ENCODE measurements at regions not wholly inside any gene's neighbourhood (a gene's known extent, or its start where the extent isn't known, plus 50 kb on each side); places are given as distances from the start of the nearest gene placed in this dataset.

GRCh38 chr2:120824246-120824645, 88.6 kb downstream of the GLI2 start:
- DNase-seq (ENCODE audit: low read depth), result no peak
- H3K36me3 ChIP-seq (ENCODE audit: control insufficient read depth, insufficient read depth, low read length), result no peaks in the 10 kb centered on the region
- ChIA-PET POLR2A (no interaction called here), CTCF (no interaction called here)
- no peak for TF ChIP-seq CTCF (IDR thresholded peaks at IDR 0.05; ENCODE audit: insufficient read depth, low read depth, low read length)
- no peak overlapping the region for H3K4me3 ChIP-seq (ENCODE audit: low read depth, low read length)
- H3K27me3 ChIP-seq (ENCODE audit: control insufficient read depth, insufficient read depth, low read length), result no peaks in the 10 kb centered on the region

- no peak for DNase-seq (ENCODE audit: low read depth)
- CTCF ChIA-PET, result interaction anchor here (0.7 to 0.8 kb wide), 3 partner anchors 16 to 254 kb away, joined by 3 read pairs; no protein-coding TSS in a partner anchor
- no peaks in the 10 kb centered on the region for H3K27me3 ChIP-seq (ENCODE audit: control insufficient read depth, insufficient read depth, low read length)
- POLR2A ChIA-PET, result no interaction called here
- no peak overlapping the region for H3K4me3 ChIP-seq (ENCODE audit: low read depth, low read length)
- no peaks in the 10 kb centered on the region for H3K36me3 ChIP-seq (ENCODE audit: control insufficient read depth, insufficient read depth, low read length)
- TF ChIP-seq CTCF (IDR thresholded peaks at IDR 0.05; ENCODE audit: insufficient read depth, low read depth, low read length), result no peak
Measured at GRCh38 chr2:120825370-120826259, 89.9 kb downstream of the GLI2 start.

GRCh38 chr2:120826260-120826648, 90.6 kb downstream of the GLI2 start:
- CTCF ChIA-PET, result interaction anchor here (0.8 kb wide), 2 partner anchors 16 to 130 kb away, joined by 3 read pairs; no protein-coding TSS in a partner anchor
- TF ChIP-seq CTCF (IDR thresholded peaks at IDR 0.05; ENCODE audit: insufficient read depth, low read depth, low read length), result no peak
- no peaks in the 10 kb centered on the region for H3K36me3 ChIP-seq (ENCODE audit: control insufficient read depth, insufficient read depth, low read length)
- DNase-seq (ENCODE audit: low read depth), result no peak
- POLR2A ChIA-PET, result no interaction called here
- no peak overlapping the region for H3K4me3 ChIP-seq (ENCODE audit: low read depth, low read length)
- H3K27me3 ChIP-seq (ENCODE audit: control insufficient read depth, insufficient read depth, low read length), result no peaks in the 10 kb centered on the region

GRCh38 chr2:120826716-120827410, 91.2 kb downstream of the GLI2 start:
- no peak overlapping the region for H3K4me3 ChIP-seq (ENCODE audit: low read depth, low read length)
- TF ChIP-seq CTCF (IDR thresholded peaks at IDR 0.05; ENCODE audit: insufficient read depth, low read depth, low read length), result no peak
- POLR2A ChIA-PET, result no interaction called here
- no peak for DNase-seq (ENCODE audit: low read depth)
- CTCF ChIA-PET, result no interaction called here
- H3K36me3 ChIP-seq (ENCODE audit: control insufficient read depth, insufficient read depth, low read length), result no peaks in the 10 kb centered on the region
- H3K27me3 ChIP-seq (ENCODE audit: control insufficient read depth, insufficient read depth, low read length), result no peaks in the 10 kb centered on the region

GRCh38 chr2:120828066-120828465, 92.4 kb downstream of the GLI2 start:
- TF ChIP-seq CTCF (IDR thresholded peaks at IDR 0.05; ENCODE audit: insufficient read depth, low read depth, low read length), result no peak
- H3K4me3 ChIP-seq (ENCODE audit: low read depth, low read length), result no peak overlapping the region
- no peaks in the 10 kb centered on the region for H3K36me3 ChIP-seq (ENCODE audit: control insufficient read depth, insufficient read depth, low read length)
- no peak for DNase-seq (ENCODE audit: low read depth)
- H3K27me3 ChIP-seq (ENCODE audit: control insufficient read depth, insufficient read depth, low read length), result no peaks in the 10 kb centered on the region
- CTCF ChIA-PET, result interaction anchor here (1.9 kb wide), 1 partner anchor 246 kb away, joined by 4 read pairs; no protein-coding TSS in a partner anchor
- POLR2A ChIA-PET, result no interaction called here

All from BJ (cell line).